ENCODE measurements at regions not wholly inside any gene's neighbourhood (a gene's known extent, or its start where the extent isn't known, plus 50 kb on each side); places are given as distances from the start of the nearest gene placed in this dataset.

GRCh38 chr10:130987401-130987800, 324.1 kb downstream of the TCERG1L start:
- DNase-seq: no peak
- intact Hi-C loops (cut with DNase I): no loop called here
- WGBS (ENCODE audit: insufficient coverage, low coverage, low lambda C conversion rate, missing lambda C conversion rate): 67% methylated on average over 5 of the region's 7 CpGs
- Histone ChIP-seq H3K27ac (no peak overlapping the region), H3K36me3 (no peaks in the 10 kb centered on the region), H3K4me1 (no peaks in the 10 kb centered on the region), H3K27me3 (no peaks in the 10 kb centered on the region), H3K4me3 (no peak overlapping the region), H3K9me3 (no peaks in the 10 kb centered on the region)
- peak in 1 of 4 donors; percentile 17 for ATAC-seq
- TF ChIP-seq CTCF (IDR thresholded peaks at IDR 0.05) (no peak), POLR2A (IDR thresholded peaks at IDR 0.05) (no peak)

GRCh38 chr10:130989670-130990232, 321.8 kb downstream of the TCERG1L start:
- no peak for DNase-seq
- intact Hi-C loops (cut with DNase I): no loop called here
- no peak for ATAC-seq
- no peaks in the 10 kb centered on the region for H3K27me3 ChIP-seq
- no peak overlapping the region for H3K27ac ChIP-seq
- H3K4me3 ChIP-seq: no peak overlapping the region
- 33% methylated on average over 4 of the region's 8 CpGs for WGBS (ENCODE audit: insufficient coverage, low coverage, low lambda C conversion rate, missing lambda C conversion rate)
- no peaks in the 10 kb centered on the region for H3K4me1 ChIP-seq
- no peaks in the 10 kb centered on the region for H3K36me3 ChIP-seq
- TF ChIP-seq POLR2A (IDR thresholded peaks at IDR 0.05): no peak
- no peak for TF ChIP-seq CTCF (IDR thresholded peaks at IDR 0.05)
- H3K9me3 ChIP-seq: no peaks in the 10 kb centered on the region

GRCh38 chr10:130990486-130990885, 321.0 kb downstream of the TCERG1L start:
- DNase-seq: no peak
- intact Hi-C loops (cut with DNase I): no loop called here
- H3K4me1 ChIP-seq: no peaks in the 10 kb centered on the region
- no peaks in the 10 kb centered on the region for H3K27me3 ChIP-seq
- H3K4me3 ChIP-seq: no peak overlapping the region
- H3K9me3 ChIP-seq: no peaks in the 10 kb centered on the region
- TF ChIP-seq POLR2A (IDR thresholded peaks at IDR 0.05): no peak
- no peak for TF ChIP-seq CTCF (IDR thresholded peaks at IDR 0.05)
- no peak overlapping the region for H3K27ac ChIP-seq
- no peaks in the 10 kb centered on the region for H3K36me3 ChIP-seq
- 66% methylated on average over 9 of the region's 9 CpGs for WGBS (ENCODE audit: insufficient coverage, low coverage, low lambda C conversion rate, missing lambda C conversion rate)
- ATAC-seq: no peak

- Histone ChIP-seq H3K36me3 (no peaks in the 10 kb centered on the region), H3K27me3 (no peaks in the 10 kb centered on the region), H3K4me3 (no peak overlapping the region), H3K27ac (no peak overlapping the region), H3K9me3 (no peaks in the 10 kb centered on the region), H3K4me1 (no peaks in the 10 kb centered on the region)
- TF ChIP-seq POLR2A (IDR thresholded peaks at IDR 0.05) (no peak), CTCF (IDR thresholded peaks at IDR 0.05) (no peak)
- WGBS (ENCODE audit: insufficient coverage, low coverage, low lambda C conversion rate, missing lambda C conversion rate): 60% methylated on average over 9 of the region's 14 CpGs
- intact Hi-C loops (cut with DNase I): no loop called here
- DNase-seq (no peak), ATAC-seq (no peak)
Observed at GRCh38 chr10:130992802-130993523, 318.6 kb downstream of the TCERG1L start.

Data from right lobe of liver (tissue), 6 donors.